Chondrocyte (in vitro differentiated cells): ENCODE measurements at regions not wholly inside any gene's neighbourhood (a gene's known extent, or its start where the extent isn't known, plus 50 kb on each side); places are given as distances from the start of the nearest gene placed in this dataset.

ENCODE experiments used
- DNase-seq: peaks from one replicate; pipeline ENCODE4 v3.0.0; 2021; ENCODE audit warnings: mixed read lengths, low spot score
- H3K27ac Mint-ChIP-seq: one replicate; pipeline ENCODE4 v1.8.0; 2021; ENCODE audit warnings: mild to moderate bottlenecking, moderate library complexity, mixed read lengths; ENCODE audit not compliant: unreplicated experiment
- H3K27me3 Mint-ChIP-seq: 2 replicates; pipeline ENCODE4 v1.8.0; 2021; ENCODE audit warnings: low read depth, mixed read lengths
- H3K36me3 Mint-ChIP-seq: 2 replicates; pipeline ENCODE4 v1.8.0; 2021; ENCODE audit warnings: low read depth, mixed read lengths
- H3K4me1 Mint-ChIP-seq: 2 replicates; pipeline ENCODE4 v1.8.0; 2021; ENCODE audit warnings: low read depth, mild to moderate bottlenecking, mixed read lengths
- H3K4me3 Mint-ChIP-seq: one replicate; pipeline ENCODE4 v1.8.0; 2021; ENCODE audit warnings: mild to moderate bottlenecking, moderate library complexity, mixed read lengths; ENCODE audit not compliant: unreplicated experiment
- H3K9me3 Mint-ChIP-seq: 2 replicates; pipeline ENCODE4 v1.8.0; 2021; ENCODE audit warnings: low read depth, mixed read lengths
- CTCF ChIP-seq: fragments of 200-600 bp; sonication (generic); IDR thresholded peaks from 2 replicates; pipeline ENCODE4 v1.5.0; 2021; ENCODE audit warnings: antibody characterized with exemption, mild to moderate bottlenecking, moderate library complexity

GRCh38 chr10:52659085-52659484, 113.5 kb downstream of the MBL2 start:
- no peak for TF ChIP-seq CTCF
- H3K27me3 Mint-ChIP-seq = no peaks in the 10 kb centered on the region
- H3K4me3 Mint-ChIP-seq = no peak overlapping the region
- no peak overlapping the region for H3K27ac Mint-ChIP-seq
- H3K36me3 Mint-ChIP-seq = no peaks in the 10 kb centered on the region
- DNase-seq = no peak
- H3K4me1 Mint-ChIP-seq = no peaks in the 10 kb centered on the region
- H3K9me3 Mint-ChIP-seq = no peaks in the 10 kb centered on the region

GRCh38 chr10:52662256-52662655, 110.3 kb downstream of the MBL2 start:
- Mint-ChIP-seq H3K9me3 (peaks cover 19% of the 10 kb centered on the region), H3K4me1 (no peaks in the 10 kb centered on the region), H3K27me3 (no peaks in the 10 kb centered on the region), H3K36me3 (peaks cover 5% of the 10 kb centered on the region), H3K4me3 (no peak overlapping the region), H3K27ac (no peak overlapping the region)
- TF ChIP-seq CTCF = no peak
- no peak for DNase-seq

- peaks cover 21% of the 10 kb centered on the region for H3K9me3 Mint-ChIP-seq
- DNase-seq = no peak
- H3K4me3 Mint-ChIP-seq = no peak overlapping the region
- H3K36me3 Mint-ChIP-seq = peaks cover 5% of the 10 kb centered on the region
- no peaks in the 10 kb centered on the region for H3K27me3 Mint-ChIP-seq
- TF ChIP-seq CTCF = no peak
- H3K27ac Mint-ChIP-seq = no peak overlapping the region
- H3K4me1 Mint-ChIP-seq = no peaks in the 10 kb centered on the region
Measured at GRCh38 chr10:52663161-52663560, 109.4 kb downstream of the MBL2 start.

- Mint-ChIP-seq H3K27ac (no peak overlapping the region), H3K36me3 (peaks cover 5% of the 10 kb centered on the region), H3K9me3 (peaks cover 21% of the 10 kb centered on the region), H3K27me3 (no peaks in the 10 kb centered on the region), H3K4me3 (no peak overlapping the region), H3K4me1 (no peaks in the 10 kb centered on the region)
- TF ChIP-seq CTCF = no peak
- no peak for DNase-seq
Measured at GRCh38 chr10:52664629-52665028, 108.0 kb downstream of the MBL2 start.

- Mint-ChIP-seq H3K9me3 (peaks cover 21% of the 10 kb centered on the region), H3K27me3 (no peaks in the 10 kb centered on the region), H3K4me1 (no peaks in the 10 kb centered on the region), H3K4me3 (no peak overlapping the region), H3K36me3 (peaks cover 5% of the 10 kb centered on the region), H3K27ac (no peak overlapping the region)
- no peak for DNase-seq
- no peak for TF ChIP-seq CTCF
Measured at GRCh38 chr10:52665821-52666220, 106.8 kb downstream of the MBL2 start.
